ENCODE measurements at regions not wholly inside any gene's neighbourhood (a gene's known extent, or its start where the extent isn't known, plus 50 kb on each side); places are given as distances from the start of the nearest gene placed in this dataset.

- H3K79me2 ChIP-seq (replicated peaks; ENCODE audit: insufficient read depth, low read length), result no peaks in the 10 kb centered on the region
- H2AFZ ChIP-seq (ENCODE audit: low read depth, low read length), result no peak overlapping the region
- no peaks in the 10 kb centered on the region for H3K9me3 ChIP-seq (ENCODE audit: low read length)
- H3K9me2 ChIP-seq (ENCODE audit: insufficient read depth, low read length), result no peaks in the 10 kb centered on the region
- H4K20me1 ChIP-seq (ENCODE audit: insufficient read depth), result no peaks in the 10 kb centered on the region
- H3K4me2 ChIP-seq (ENCODE audit: low read length), result no peak overlapping the region
- no peak overlapping the region for H3K9ac ChIP-seq (ENCODE audit: low read length)
- no peaks in the 10 kb centered on the region for H3K36me3 ChIP-seq (ENCODE audit: insufficient read depth, low read length)
- H3K27ac ChIP-seq (ENCODE audit: low read length), result no peak overlapping the region
- TF ChIP-seq TAF1 (IDR thresholded peaks at IDR 0.05; ENCODE audit: low read depth) (no peak), REST (IDR thresholded peaks at IDR 0.05; ENCODE audit: borderline replicate concordance) (no peak), POLR2AphosphoS5 (IDR thresholded peaks at IDR 0.05) (no peak), RAD21 (conservative IDR thresholded peaks at IDR 0.05) (no peak), CTCF (IDR thresholded peaks at IDR 0.05; ENCODE audit: poor library complexity, severe bottlenecking) (no peak), EP300 (conservative IDR thresholded peaks at IDR 0.05; ENCODE audit: poor library complexity, severe bottlenecking) (no peak), SMC3 (conservative IDR thresholded peaks at IDR 0.05; ENCODE audit: poor library complexity) (no peak), EZH2 (IDR thresholded peaks at IDR 0.05; ENCODE audit: borderline replicate concordance, insufficient read depth, low read length, poor library complexity, severe bottlenecking) (no peak), MXI1 (conservative IDR thresholded peaks at IDR 0.05; ENCODE audit: poor library complexity, severe bottlenecking) (no peak)
- H3K4me3 ChIP-seq (ENCODE audit: low read length), result no peak overlapping the region
- no peaks in the 10 kb centered on the region for H3F3A ChIP-seq (ENCODE audit: insufficient read depth, low read length, poor library complexity, severe bottlenecking)
- no peaks in the 10 kb centered on the region for H3K27me3 ChIP-seq (ENCODE audit: insufficient read depth, low read depth, low read length)
Measured at GRCh38 chrY:7417946-7418345, 506.4 kb upstream of the AMELY start.

- H2AFZ ChIP-seq (ENCODE audit: low read depth, low read length), result no peak overlapping the region
- H3K4me3 ChIP-seq (ENCODE audit: low read length), result no peak overlapping the region
- no peak overlapping the region for H3K4me2 ChIP-seq (ENCODE audit: low read length)
- no peak for TF ChIP-seq SMC3 (conservative IDR thresholded peaks at IDR 0.05; ENCODE audit: poor library complexity)
- TF ChIP-seq RAD21 (conservative IDR thresholded peaks at IDR 0.05), result no peak
- no peak for TF ChIP-seq POLR2AphosphoS5 (IDR thresholded peaks at IDR 0.05)
- TF ChIP-seq EP300 (conservative IDR thresholded peaks at IDR 0.05; ENCODE audit: poor library complexity, severe bottlenecking), result no peak
- TF ChIP-seq TAF1 (IDR thresholded peaks at IDR 0.05; ENCODE audit: low read depth), result no peak
- no peak for TF ChIP-seq REST (IDR thresholded peaks at IDR 0.05; ENCODE audit: borderline replicate concordance)
- TF ChIP-seq MXI1 (conservative IDR thresholded peaks at IDR 0.05; ENCODE audit: poor library complexity, severe bottlenecking), result no peak
- TF ChIP-seq EZH2 (IDR thresholded peaks at IDR 0.05; ENCODE audit: borderline replicate concordance, insufficient read depth, low read length, poor library complexity, severe bottlenecking), result no peak
- no peak for TF ChIP-seq CTCF (IDR thresholded peaks at IDR 0.05; ENCODE audit: poor library complexity, severe bottlenecking)
- H4K20me1 ChIP-seq (ENCODE audit: insufficient read depth), result no peaks in the 10 kb centered on the region
- no peaks in the 10 kb centered on the region for H3K9me3 ChIP-seq (ENCODE audit: low read length)
- no peaks in the 10 kb centered on the region for H3F3A ChIP-seq (ENCODE audit: insufficient read depth, low read length, poor library complexity, severe bottlenecking)
- H3K9me2 ChIP-seq (ENCODE audit: insufficient read depth, low read length), result no peaks in the 10 kb centered on the region
- no peaks in the 10 kb centered on the region for H3K79me2 ChIP-seq (replicated peaks; ENCODE audit: insufficient read depth, low read length)
- no peaks in the 10 kb centered on the region for H3K27me3 ChIP-seq (ENCODE audit: insufficient read depth, low read depth, low read length)
- H3K27ac ChIP-seq (ENCODE audit: low read length), result no peak overlapping the region
- no peak overlapping the region for H3K9ac ChIP-seq (ENCODE audit: low read length)
- H3K36me3 ChIP-seq (ENCODE audit: insufficient read depth, low read length), result no peaks in the 10 kb centered on the region
Measured at GRCh38 chrY:7416406-7416805, 504.9 kb upstream of the AMELY start.
